CD4-positive, alpha-beta memory T cell (primary cell): ENCODE measurements at regions not wholly inside any gene's neighbourhood (a gene's known extent, or its start where the extent isn't known, plus 50 kb on each side); places are given as distances from the start of the nearest gene placed in this dataset.

Source experiments
- CTCF ChIA-PET: fragments of 350-600 bp; sonication (Branson Sonifier 250); formaldehyde crosslinking; loops from one replicate; lab custom pipeline; 2021; ENCODE audit warnings: inconsistent platforms; ENCODE audit not compliant: partially characterized antibody; lab: Charles Lee
- POLR2A ChIA-PET: fragments of 350-600 bp; sonication (Branson Sonifier 250); formaldehyde crosslinking; loops from one replicate; lab custom pipeline; 2021; ENCODE audit not compliant: partially characterized antibody; lab: Charles Lee
- DNase-seq, 5 donors: peaks; one replicate each; pipeline versions ENCODE4 v3.0.0 to v3.0.0-alpha.2; 2020 to 2022; ENCODE audit warnings: mixed read lengths in 1 of 5
- H3K27ac ChIP-seq: one replicate; pipeline ENCODE4 v1.7.0; 2013; ENCODE audit warnings: low read depth, low read length
- H3K27me3 ChIP-seq: 2 replicates; pipeline ENCODE4 v1.7.0; 2013; ENCODE audit warnings: mild to moderate bottlenecking, low read length, moderate library complexity; ENCODE audit not compliant: insufficient read depth
- H3K36me3 ChIP-seq: 2 replicates; pipeline ENCODE4 v1.7.0; 2013; ENCODE audit warnings: mild to moderate bottlenecking, low read length, moderate library complexity; ENCODE audit not compliant: insufficient read depth
- H3K4me1 ChIP-seq: 2 replicates; pipeline ENCODE4 v1.7.0; 2013; ENCODE audit warnings: mild to moderate bottlenecking, low read length, moderate library complexity; ENCODE audit not compliant: insufficient read depth
- H3K4me3 ChIP-seq, 2 donors: one replicate each; pipeline ENCODE4 v1.7.0; 2013; ENCODE audit warnings: low read length in 2 of 2, mild to moderate bottlenecking in 1 of 2
- H3K9me3 ChIP-seq, 2 donors: one replicate each; pipeline ENCODE4 v1.7.0; 2013; ENCODE audit warnings: low read length in 2 of 2, control low read depth in 1 of 2; ENCODE audit not compliant: control insufficient read depth in 1 of 2
- H3K27ac Mint-ChIP-seq, 7 donors: one replicate each; pipeline ENCODE4 v1.8.0; 2020 to 2021; ENCODE audit warnings: mixed read lengths in 7 of 7, mild to moderate bottlenecking in 6 of 7, inconsistent platforms in 3 of 7, moderate library complexity in 3 of 7
- H3K27me3 Mint-ChIP-seq, 2 donors: one replicate each; pipeline ENCODE4 v1.8.0; 2020 to 2021; ENCODE audit warnings: mixed read lengths in 2 of 2
- H3K36me3 Mint-ChIP-seq, 2 donors: one replicate each; pipeline ENCODE4 v1.8.0; 2020 to 2021; ENCODE audit warnings: mixed read lengths in 2 of 2, inconsistent platforms in 1 of 2, mild to moderate bottlenecking in 1 of 2
- H3K4me1 Mint-ChIP-seq, 4 donors: one replicate each; pipeline ENCODE4 v1.8.0; 2020 to 2021; ENCODE audit warnings: mixed read lengths in 4 of 4, mild to moderate bottlenecking in 1 of 4
- H3K4me3 Mint-ChIP-seq, 8 donors: one replicate each; pipeline ENCODE4 v1.8.0; 2020 to 2021; ENCODE audit warnings: mixed read lengths in 8 of 8, mild to moderate bottlenecking in 7 of 8, moderate library complexity in 6 of 8, inconsistent platforms in 3 of 8
- H3K9me3 Mint-ChIP-seq, 8 donors: one replicate each; pipeline ENCODE4 v1.8.0; 2020 to 2021; ENCODE audit warnings: mixed read lengths in 8 of 8, mild to moderate bottlenecking in 5 of 8, inconsistent platforms in 3 of 8, moderate library complexity in 1 of 8
- intact Hi-C: fragments of 100-400 bp; cut with micrococcal nuclease; formaldehyde crosslinking; loops from one replicate; pipeline ENCODE4 v1.15.1; 2023

DNA sequence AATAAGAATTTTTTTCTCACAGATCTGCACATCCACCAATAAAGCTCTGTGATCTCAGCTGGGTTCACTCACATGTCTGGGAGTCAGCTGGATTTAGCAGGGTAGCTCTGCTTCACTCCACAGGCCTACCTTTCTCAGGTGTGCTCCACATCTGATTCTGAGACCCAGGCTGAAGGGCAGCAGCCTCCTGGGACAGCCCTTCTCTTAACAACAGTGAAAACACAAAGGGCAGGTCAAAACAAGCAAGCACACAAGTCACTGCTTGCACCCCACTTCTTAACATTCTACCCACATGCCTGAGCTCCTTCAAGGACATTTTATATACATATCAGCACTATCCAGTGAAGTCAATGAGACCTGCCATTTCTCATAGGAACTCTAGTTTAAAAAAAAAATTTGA lies 96.0 kb upstream of the MAP3K4 start:
- DNase-seq = no peak
- Histone ChIP-seq H3K9me3 (no peaks in the 10 kb centered on the region), H3K27me3 (no peaks in the 10 kb centered on the region), H3K4me1 (no peaks in the 10 kb centered on the region), H3K27ac (no peak overlapping the region), H3K4me3 (no peak overlapping the region), H3K36me3 (no peaks in the 10 kb centered on the region)
- H3K9me3 Mint-ChIP-seq = no peaks in the 10 kb centered on the region
- peaks cover 3 to 5% of the 10 kb centered on the region in 2 donors for H3K27me3 Mint-ChIP-seq
- ChIA-PET POLR2A (no interaction called here), CTCF (interaction anchor here (0.6 to 0.8 kb wide), 2 partner anchors 35 to 379 kb away, joined by 3 read pairs; no protein-coding TSS in a partner anchor)
- no peak overlapping the region for H3K27ac Mint-ChIP-seq
- intact Hi-C loops = no loop called here
- no peaks in the 10 kb centered on the region for H3K4me1 Mint-ChIP-seq
- no peak overlapping the region for H3K4me3 Mint-ChIP-seq
- H3K36me3 Mint-ChIP-seq = no peaks in the 10 kb centered on the region

- Histone ChIP-seq H3K36me3 (no peaks in the 10 kb centered on the region), H3K9me3 (no peaks in the 10 kb centered on the region), H3K4me3 (no peak overlapping the region), H3K27me3 (no peaks in the 10 kb centered on the region), H3K4me1 (no peaks in the 10 kb centered on the region), H3K27ac (no peak overlapping the region)
- peaks cover 11 to 16% of the 10 kb centered on the region in 2 donors for H3K27me3 Mint-ChIP-seq
- H3K4me3 Mint-ChIP-seq = no peak overlapping the region
- no peaks in the 10 kb centered on the region for H3K4me1 Mint-ChIP-seq
- ChIA-PET POLR2A (no interaction called here), CTCF (no interaction called here)
- no peaks in the 10 kb centered on the region for H3K36me3 Mint-ChIP-seq
- no peak overlapping the region for H3K27ac Mint-ChIP-seq
- intact Hi-C loops = no loop called here
- no peaks in the 10 kb centered on the region for H3K9me3 Mint-ChIP-seq
- DNase-seq = peak in 1 of 5 donors; percentile 16
Observed at GRCh38 chr6:160899671-160900430, 91.7 kb upstream of the MAP3K4 start.

GRCh38 chr6:160911949-160912348 lies 79.6 kb upstream of the MAP3K4 start:
- H3K4me1 ChIP-seq = no peaks in the 10 kb centered on the region
- no peaks in the 10 kb centered on the region for H3K36me3 ChIP-seq
- H3K9me3 ChIP-seq = no peaks in the 10 kb centered on the region
- CTCF ChIA-PET = no interaction called here
- no peaks in the 10 kb centered on the region for H3K27me3 ChIP-seq
- no peaks in the 10 kb centered on the region for H3K36me3 Mint-ChIP-seq
- no peak overlapping the region for H3K27ac Mint-ChIP-seq
- no peak for DNase-seq
- H3K27me3 Mint-ChIP-seq = peaks cover 6 to 7% of the 10 kb centered on the region in 2 donors
- intact Hi-C loops = no loop called here
- POLR2A ChIA-PET = no interaction called here
- no peak overlapping the region for H3K4me3 Mint-ChIP-seq
- peaks cover 0 to 20% (median 12%) of the 10 kb centered on the region in 8 donors for H3K9me3 Mint-ChIP-seq
- H3K27ac ChIP-seq = no peak overlapping the region
- no peak overlapping the region for H3K4me3 ChIP-seq
- no peaks in the 10 kb centered on the region for H3K4me1 Mint-ChIP-seq

- H3K9me3 Mint-ChIP-seq = peaks cover 0 to 15% (median 9%) of the 10 kb centered on the region in 8 donors
- no peaks in the 10 kb centered on the region for H3K4me1 Mint-ChIP-seq
- intact Hi-C loops = no loop called here
- CTCF ChIA-PET = no interaction called here
- H3K36me3 Mint-ChIP-seq = no peaks in the 10 kb centered on the region
- no peaks in the 10 kb centered on the region for H3K4me1 ChIP-seq
- no peak overlapping the region for H3K4me3 Mint-ChIP-seq
- no peaks in the 10 kb centered on the region for H3K27me3 ChIP-seq
- H3K27ac ChIP-seq = no peak overlapping the region
- peaks cover 7% of the 10 kb centered on the region in 2 donors for H3K27me3 Mint-ChIP-seq
- DNase-seq = no peak
- no peak overlapping the region for H3K27ac Mint-ChIP-seq
- H3K9me3 ChIP-seq = no peaks in the 10 kb centered on the region
- POLR2A ChIA-PET = no interaction called here
- H3K36me3 ChIP-seq = no peaks in the 10 kb centered on the region
- no peak overlapping the region for H3K4me3 ChIP-seq
Observed at GRCh38 chr6:160912411-160912810, 79.2 kb upstream of the MAP3K4 start.

- Histone ChIP-seq H3K27me3 (no peaks in the 10 kb centered on the region), H3K36me3 (no peaks in the 10 kb centered on the region), H3K9me3 (no peaks in the 10 kb centered on the region), H3K27ac (no peak overlapping the region), H3K4me3 (no peak overlapping the region), H3K4me1 (no peaks in the 10 kb centered on the region)
- Mint-ChIP-seq H3K4me1 (no peaks in the 10 kb centered on the region), H3K9me3 (peaks cover 0 to 9% (median 2%) of the 10 kb centered on the region in 8 donors), H3K27ac (no peak overlapping the region), H3K27me3 (peaks cover 5 to 17% of the 10 kb centered on the region in 2 donors), H3K4me3 (no peak overlapping the region), H3K36me3 (no peaks in the 10 kb centered on the region)
- ChIA-PET CTCF (no interaction called here), POLR2A (no interaction called here)
- intact Hi-C loops = no loop called here
- no peak for DNase-seq
Observed at GRCh38 chr6:160917572-160917971, 74.0 kb upstream of the MAP3K4 start.

DNA sequence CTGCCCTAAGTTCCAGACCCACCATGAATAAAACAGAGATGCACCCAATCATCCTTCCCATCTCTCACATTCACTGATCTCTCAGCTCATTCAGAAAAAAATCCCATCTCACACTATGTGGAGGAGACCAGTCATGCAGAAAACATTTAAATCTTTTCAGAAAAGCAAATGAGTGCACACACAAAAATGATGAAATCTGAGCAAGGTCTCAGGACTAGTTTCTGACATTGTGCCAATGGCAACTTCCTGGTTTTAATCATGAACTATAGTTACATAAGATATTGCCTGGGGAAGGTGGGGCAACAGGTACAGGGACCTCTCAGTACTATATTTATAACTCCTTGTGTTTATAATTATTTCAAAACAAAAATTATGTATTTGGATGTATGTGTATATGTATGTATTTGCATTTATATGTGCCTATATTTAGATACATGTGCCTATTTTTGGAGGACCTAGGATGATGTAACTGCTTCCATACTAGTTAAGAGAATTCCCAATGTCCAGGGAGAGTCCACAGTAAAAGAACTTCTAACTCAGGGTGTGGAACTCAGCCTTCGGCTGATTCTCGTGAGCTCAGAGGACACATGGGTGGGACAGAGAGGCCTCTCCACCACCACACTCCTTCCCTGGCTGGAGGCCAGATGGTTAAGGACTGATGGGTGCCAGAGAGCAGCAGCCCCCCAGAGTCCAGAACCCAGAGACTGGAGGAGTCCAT lies 71.7 kb upstream of the MAP3K4 start:
- H3K36me3 ChIP-seq = no peaks in the 10 kb centered on the region
- no peak overlapping the region for H3K27ac ChIP-seq
- H3K27ac Mint-ChIP-seq = no peak overlapping the region
- no peaks in the 10 kb centered on the region for H3K9me3 Mint-ChIP-seq
- POLR2A ChIA-PET = no interaction called here
- H3K4me3 ChIP-seq = no peak overlapping the region
- no peak overlapping the region for H3K4me3 Mint-ChIP-seq
- no peaks in the 10 kb centered on the region for H3K27me3 ChIP-seq
- no peaks in the 10 kb centered on the region for H3K4me1 Mint-ChIP-seq
- no peak for DNase-seq
- intact Hi-C loops = no loop called here
- no peaks in the 10 kb centered on the region for H3K4me1 ChIP-seq
- no peaks in the 10 kb centered on the region for H3K9me3 ChIP-seq
- CTCF ChIA-PET = no interaction called here
- H3K36me3 Mint-ChIP-seq = no peaks in the 10 kb centered on the region
- peaks cover 7 to 17% of the 10 kb centered on the region in 2 donors for H3K27me3 Mint-ChIP-seq

- no peaks in the 10 kb centered on the region for H3K4me1 ChIP-seq
- H3K27ac Mint-ChIP-seq = peak overlapping the region in 1 of 7 donors; percentile 4
- intact Hi-C loops = no loop called here
- no peaks in the 10 kb centered on the region for H3K4me1 Mint-ChIP-seq
- no peaks in the 10 kb centered on the region for H3K36me3 ChIP-seq
- no peaks in the 10 kb centered on the region for H3K27me3 ChIP-seq
- H3K9me3 ChIP-seq = no peaks in the 10 kb centered on the region
- no peak overlapping the region for H3K4me3 ChIP-seq
- ChIA-PET CTCF (interaction anchor here (17.0 kb wide), 1 partner anchor 449 kb away, joined by 617 read pairs; no protein-coding TSS in a partner anchor), POLR2A (no interaction called here)
- H3K27ac ChIP-seq = no peak overlapping the region
- no peaks in the 10 kb centered on the region for H3K36me3 Mint-ChIP-seq
- no peak for DNase-seq
- no peak overlapping the region for H3K4me3 Mint-ChIP-seq
- H3K9me3 Mint-ChIP-seq = no peaks in the 10 kb centered on the region
- H3K27me3 Mint-ChIP-seq = peaks cover 14 to 16% of the 10 kb centered on the region in 2 donors
Observed at GRCh38 chr6:160921095-160921494, 70.5 kb upstream of the MAP3K4 start.
